Panc1 (cell line): ENCODE measurements at regions not wholly inside any gene's neighbourhood (a gene's known extent, or its start where the extent isn't known, plus 50 kb on each side); places are given as distances from the start of the nearest gene placed in this dataset.

Source experiments
- ATAC-seq: fragments of 200-7000 bp; cut with Tn5 transposase; 2 replicates; pipeline ENCODE4 v1.9.1; 2020; ENCODE audit warnings: mild to moderate bottlenecking, moderate library complexity
- BruUV-seq: library from RNA; stranded (reverse); fragments of 400-500 nt; replicated peaks from 2 replicates; lab custom pipeline; 2021; lab: Mats Ljungman, UMichigan
- CTCF ChIA-PET: fragments of 300-600 bp; sonication (Branson Sonifier 250); formaldehyde crosslinking; loops from one replicate; lab custom pipeline; 2022; ENCODE audit warnings: antibody characterized with exemption; lab: Charles Lee
- POLR2A ChIA-PET: fragments of 300-600 bp; sonication (Branson Sonifier 250); formaldehyde crosslinking; loops from one replicate; lab custom pipeline; 2022; ENCODE audit warnings: antibody characterized with exemption; lab: Charles Lee
- DNase-seq: peaks from one replicate; pipeline ENCODE4 v3.0.0-alpha.2; 2010; ENCODE audit warnings: low read depth, low spot score
- H3K27ac ChIP-seq: 2 replicates; pipeline ENCODE4 v1.5.1; 2011; ENCODE audit warnings: mild to moderate bottlenecking, low read length, inconsistent platforms
- H3K27me3 ChIP-seq: fragments of 200-500 bp; sonication (Bioruptor generic); 2 replicates; pipeline ENCODE4 v1.6.0; 2014; ENCODE audit warnings: low read length, inconsistent platforms; ENCODE audit not compliant: control insufficient read depth, insufficient read depth
- H3K36me3 ChIP-seq: fragments of 200-500 bp; sonication (Bioruptor generic); 2 replicates; pipeline ENCODE4 v1.5.1; 2014; ENCODE audit warnings: inconsistent platforms, mild to moderate bottlenecking, low read length, moderate library complexity; ENCODE audit not compliant: control insufficient read depth, insufficient read depth
- H3K4me1 ChIP-seq: 2 replicates; pipeline ENCODE4 v1.5.1; 2011; ENCODE audit warnings: inconsistent platforms, mild to moderate bottlenecking, low read length, moderate library complexity; ENCODE audit not compliant: control insufficient read depth, insufficient read depth
- H3K4me3 ChIP-seq, 2 experiments: 2 replicates each; pipeline ENCODE4 v1.5.1; 2011 to 2012; ENCODE audit warnings: low read depth in 2 of 2, low read length in 2 of 2, mild to moderate bottlenecking in 2 of 2, inconsistent platforms in 1 of 2, moderate library complexity in 1 of 2
- H3K9me3 ChIP-seq: fragments of 200-500 bp; sonication (Bioruptor generic); 2 replicates; pipeline ENCODE4 v1.5.1; 2014; ENCODE audit warnings: low read depth, mild to moderate bottlenecking, inconsistent platforms, low read length, moderate library complexity; ENCODE audit not compliant: control insufficient read depth, insufficient read depth
- POLR2AphosphoS5 ChIP-seq: IDR thresholded peaks from 2 replicates; pipeline ENCODE4 v1.6.1; 2012; ENCODE audit warnings: mild to moderate bottlenecking, low read depth, low read length, moderate library complexity
- SIN3A ChIP-seq: IDR thresholded peaks from 2 replicates; pipeline ENCODE4 v1.6.1; 2012; ENCODE audit warnings: low read depth, mild to moderate bottlenecking, low read length, moderate library complexity, borderline replicate concordance; ENCODE audit not compliant: insufficient read depth
- TCF7L2 ChIP-seq: IDR thresholded peaks from 2 replicates; pipeline ENCODE4 v1.6.1; 2011; ENCODE audit warnings: mild to moderate bottlenecking, low read depth, low read length, inconsistent platforms
- in situ Hi-C: cut with HindIII; loops from 2 replicates; pipeline ENCODE4 v1.10.0; 2016; ENCODE audit warnings: low sequenced_read_pairs, low pct_unique_long_range_greater_than_20kb
- intact Hi-C: fragments of 100-400 bp; cut with micrococcal nuclease; formaldehyde crosslinking; loops from one replicate; pipeline ENCODE4 v1.10.0; 2022; ENCODE audit not compliant: unreplicated experiment
- TF ChIP-seq, protein P1 (sequence below): fragments of 450-650 bp; IDR thresholded peaks from 2 replicates; pipeline ENCODE4 v1.5.1; 2017; ENCODE audit warnings: mild to moderate bottlenecking
- TF ChIP-seq, protein P2 (sequence below), 2 experiments: IDR thresholded peaks; 2 replicates each; pipeline ENCODE4 v1.6.1; 2011 to 2012; ENCODE audit warnings: low read depth in 2 of 2, control low read depth in 1 of 2, low read length in 1 of 2, mild to moderate bottlenecking in 1 of 2, moderate library complexity in 1 of 2; ENCODE audit not compliant: insufficient read depth in 1 of 2

DNA sequence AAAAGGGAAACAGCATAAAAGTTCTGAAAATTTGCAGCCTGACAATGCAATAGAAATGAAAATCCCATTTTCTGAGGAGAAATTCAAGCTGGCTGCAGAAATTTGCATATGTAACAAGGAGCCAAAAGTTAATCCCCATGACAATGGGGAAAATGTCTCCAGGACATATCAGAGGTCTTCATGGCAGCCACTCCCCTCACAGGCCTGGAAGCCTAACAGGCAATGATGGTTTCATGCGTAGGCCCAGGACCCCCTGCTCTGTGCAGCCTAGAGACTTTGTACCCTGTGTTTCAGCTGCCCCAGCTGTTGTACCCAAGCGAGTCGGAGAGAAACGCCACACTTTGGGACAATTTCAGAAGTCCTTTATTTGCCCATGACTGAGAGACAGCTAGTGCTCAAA, 701.3 kb upstream of the KLHL1 start:
- DNase-seq (no peak), ATAC-seq (no peak)
- Histone ChIP-seq H3K36me3 (no peaks in the 10 kb centered on the region), H3K4me1 (no peaks in the 10 kb centered on the region), H3K9me3 (no peaks in the 10 kb centered on the region), H3K27ac (no peak overlapping the region), H3K27me3 (no peaks in the 10 kb centered on the region), H3K4me3 (no peak overlapping the region)
- in situ Hi-C loops = no loop called here
- intact Hi-C loops = no loop called here
- TF ChIP-seq SIN3A (no peak), TCF7L2 (no peak), POLR2AphosphoS5 (no peak)
- TF ChIP-seq, protein P1, sequence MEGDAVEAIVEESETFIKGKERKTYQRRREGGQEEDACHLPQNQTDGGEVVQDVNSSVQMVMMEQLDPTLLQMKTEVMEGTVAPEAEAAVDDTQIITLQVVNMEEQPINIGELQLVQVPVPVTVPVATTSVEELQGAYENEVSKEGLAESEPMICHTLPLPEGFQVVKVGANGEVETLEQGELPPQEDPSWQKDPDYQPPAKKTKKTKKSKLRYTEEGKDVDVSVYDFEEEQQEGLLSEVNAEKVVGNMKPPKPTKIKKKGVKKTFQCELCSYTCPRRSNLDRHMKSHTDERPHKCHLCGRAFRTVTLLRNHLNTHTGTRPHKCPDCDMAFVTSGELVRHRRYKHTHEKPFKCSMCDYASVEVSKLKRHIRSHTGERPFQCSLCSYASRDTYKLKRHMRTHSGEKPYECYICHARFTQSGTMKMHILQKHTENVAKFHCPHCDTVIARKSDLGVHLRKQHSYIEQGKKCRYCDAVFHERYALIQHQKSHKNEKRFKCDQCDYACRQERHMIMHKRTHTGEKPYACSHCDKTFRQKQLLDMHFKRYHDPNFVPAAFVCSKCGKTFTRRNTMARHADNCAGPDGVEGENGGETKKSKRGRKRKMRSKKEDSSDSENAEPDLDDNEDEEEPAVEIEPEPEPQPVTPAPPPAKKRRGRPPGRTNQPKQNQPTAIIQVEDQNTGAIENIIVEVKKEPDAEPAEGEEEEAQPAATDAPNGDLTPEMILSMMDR = no peak
- TF ChIP-seq, protein P2, sequence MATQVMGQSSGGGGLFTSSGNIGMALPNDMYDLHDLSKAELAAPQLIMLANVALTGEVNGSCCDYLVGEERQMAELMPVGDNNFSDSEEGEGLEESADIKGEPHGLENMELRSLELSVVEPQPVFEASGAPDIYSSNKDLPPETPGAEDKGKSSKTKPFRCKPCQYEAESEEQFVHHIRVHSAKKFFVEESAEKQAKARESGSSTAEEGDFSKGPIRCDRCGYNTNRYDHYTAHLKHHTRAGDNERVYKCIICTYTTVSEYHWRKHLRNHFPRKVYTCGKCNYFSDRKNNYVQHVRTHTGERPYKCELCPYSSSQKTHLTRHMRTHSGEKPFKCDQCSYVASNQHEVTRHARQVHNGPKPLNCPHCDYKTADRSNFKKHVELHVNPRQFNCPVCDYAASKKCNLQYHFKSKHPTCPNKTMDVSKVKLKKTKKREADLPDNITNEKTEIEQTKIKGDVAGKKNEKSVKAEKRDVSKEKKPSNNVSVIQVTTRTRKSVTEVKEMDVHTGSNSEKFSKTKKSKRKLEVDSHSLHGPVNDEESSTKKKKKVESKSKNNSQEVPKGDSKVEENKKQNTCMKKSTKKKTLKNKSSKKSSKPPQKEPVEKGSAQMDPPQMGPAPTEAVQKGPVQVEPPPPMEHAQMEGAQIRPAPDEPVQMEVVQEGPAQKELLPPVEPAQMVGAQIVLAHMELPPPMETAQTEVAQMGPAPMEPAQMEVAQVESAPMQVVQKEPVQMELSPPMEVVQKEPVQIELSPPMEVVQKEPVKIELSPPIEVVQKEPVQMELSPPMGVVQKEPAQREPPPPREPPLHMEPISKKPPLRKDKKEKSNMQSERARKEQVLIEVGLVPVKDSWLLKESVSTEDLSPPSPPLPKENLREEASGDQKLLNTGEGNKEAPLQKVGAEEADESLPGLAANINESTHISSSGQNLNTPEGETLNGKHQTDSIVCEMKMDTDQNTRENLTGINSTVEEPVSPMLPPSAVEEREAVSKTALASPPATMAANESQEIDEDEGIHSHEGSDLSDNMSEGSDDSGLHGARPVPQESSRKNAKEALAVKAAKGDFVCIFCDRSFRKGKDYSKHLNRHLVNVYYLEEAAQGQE (IDR thresholded peaks at IDR 0.05; ENCODE audit: insufficient read depth in 1 of 2, low read depth in 2 of 2, low read length in 1 of 2) = no peak
- BruUV-seq = no TSS peak
- CTCF ChIA-PET = no interaction called here
- POLR2A ChIA-PET = no interaction called here

DNA sequence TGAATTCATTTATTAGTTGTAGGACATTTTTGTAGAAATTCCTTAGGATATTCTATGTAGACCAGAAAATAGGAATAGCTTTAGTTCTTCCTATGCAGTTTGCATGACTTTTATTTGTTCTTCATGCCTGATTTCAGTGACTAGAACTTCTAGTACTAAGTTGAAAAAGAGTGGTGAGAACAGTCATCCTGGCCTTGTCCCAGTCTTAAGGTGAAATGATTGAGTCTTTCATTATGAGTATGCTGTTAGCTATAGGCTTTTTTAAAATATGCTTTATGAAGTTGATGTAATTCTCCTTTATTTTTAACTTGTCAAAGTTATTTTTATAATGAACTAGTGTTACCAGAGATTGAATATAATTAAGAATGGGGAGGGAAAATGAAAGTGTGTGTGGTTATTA, 690.1 kb upstream of the KLHL1 start:
- Histone ChIP-seq H3K4me1 (no peaks in the 10 kb centered on the region), H3K27me3 (no peaks in the 10 kb centered on the region), H3K9me3 (no peaks in the 10 kb centered on the region), H3K36me3 (no peaks in the 10 kb centered on the region), H3K27ac (no peak overlapping the region), H3K4me3 (no peak overlapping the region)
- TF ChIP-seq, protein P2 (IDR thresholded peaks at IDR 0.05; ENCODE audit: insufficient read depth in 1 of 2, low read depth in 2 of 2, low read length in 1 of 2) = no peak
- TF ChIP-seq TCF7L2 = no peak
- TF ChIP-seq SIN3A = no peak
- TF ChIP-seq, protein P1 = no peak
- TF ChIP-seq POLR2AphosphoS5 = no peak
- CTCF ChIA-PET = no interaction called here
- POLR2A ChIA-PET = no interaction called here
- in situ Hi-C loops = no loop called here
- intact Hi-C loops = no loop called here
- no peak for ATAC-seq
- no TSS peak for BruUV-seq
- no peak for DNase-seq
